ENCODE measurements at regions not wholly inside any gene's neighbourhood (a gene's known extent, or its start where the extent isn't known, plus 50 kb on each side); places are given as distances from the start of the nearest gene placed in this dataset.

- no peak overlapping the region for H3K4me3 ChIP-seq (replicated peaks; ENCODE audit: insufficient read depth, low read length)
- TF ChIP-seq REST (IDR thresholded peaks at IDR 0.05; ENCODE audit: insufficient replicate concordance, low read depth) (no peak), CTCF (IDR thresholded peaks at IDR 0.05; ENCODE audit: insufficient read depth, low read length) (no peak), SPI1 (IDR thresholded peaks at IDR 0.05; ENCODE audit: borderline replicate concordance, low read depth) (no peak), GABPA (IDR thresholded peaks at IDR 0.05; ENCODE audit: low read depth) (no peak), POLR2AphosphoS5 (IDR thresholded peaks at IDR 0.05; ENCODE audit: low read depth) (no peak)
- no peak overlapping the region for H3K27ac ChIP-seq (replicated peaks)
- no peak for DNase-seq (ENCODE audit: low read depth in 1 of 2, low spot score in 1 of 2)
- H3K27me3 ChIP-seq (ENCODE audit: insufficient read depth, poor library complexity, severe bottlenecking), result peaks cover 4% of the 10 kb centered on the region
These were observed 174.4 kb upstream of the MEX3C start for GRCh38 chr18:51371929-51372328.

- DNase-seq (ENCODE audit: low read depth in 1 of 2, low spot score in 1 of 2), result no peak
- Histone ChIP-seq H3K4me3 (replicated peaks; ENCODE audit: insufficient read depth, low read length) (no peak overlapping the region), H3K27me3 (ENCODE audit: insufficient read depth, poor library complexity, severe bottlenecking) (peaks cover 2% of the 10 kb centered on the region), H3K27ac (replicated peaks) (no peak overlapping the region)
- TF ChIP-seq GABPA (IDR thresholded peaks at IDR 0.05; ENCODE audit: low read depth) (no peak), REST (IDR thresholded peaks at IDR 0.05; ENCODE audit: insufficient replicate concordance, low read depth) (no peak), SPI1 (IDR thresholded peaks at IDR 0.05; ENCODE audit: borderline replicate concordance, low read depth) (no peak), POLR2AphosphoS5 (IDR thresholded peaks at IDR 0.05; ENCODE audit: low read depth) (no peak), CTCF (IDR thresholded peaks at IDR 0.05; ENCODE audit: insufficient read depth, low read length) (no peak)
These were observed 184.6 kb upstream of the MEX3C start for GRCh38 chr18:51382081-51382480.

GRCh38 chr18:51383116-51383515, 185.6 kb upstream of the MEX3C start:
- no peak overlapping the region for H3K4me3 ChIP-seq (replicated peaks; ENCODE audit: insufficient read depth, low read length)
- H3K27ac ChIP-seq (replicated peaks), result no peak overlapping the region
- DNase-seq (ENCODE audit: low read depth in 1 of 2, low spot score in 1 of 2), result no peak
- peaks cover 2% of the 10 kb centered on the region for H3K27me3 ChIP-seq (ENCODE audit: insufficient read depth, poor library complexity, severe bottlenecking)
- no peak for TF ChIP-seq GABPA (IDR thresholded peaks at IDR 0.05; ENCODE audit: low read depth)
- TF ChIP-seq REST (IDR thresholded peaks at IDR 0.05; ENCODE audit: insufficient replicate concordance, low read depth), result no peak

GRCh38 chr18:51383711-51384110, 186.2 kb upstream of the MEX3C start:
- no peak for DNase-seq (ENCODE audit: low read depth in 1 of 2, low spot score in 1 of 2)
- Histone ChIP-seq H3K27ac (replicated peaks) (no peak overlapping the region), H3K4me3 (replicated peaks; ENCODE audit: insufficient read depth, low read length) (no peak overlapping the region), H3K27me3 (ENCODE audit: insufficient read depth, poor library complexity, severe bottlenecking) (peaks cover 2% of the 10 kb centered on the region)
- TF ChIP-seq GABPA (IDR thresholded peaks at IDR 0.05; ENCODE audit: low read depth) (no peak), SPI1 (IDR thresholded peaks at IDR 0.05; ENCODE audit: borderline replicate concordance, low read depth) (no peak), CTCF (IDR thresholded peaks at IDR 0.05; ENCODE audit: insufficient read depth, low read length) (no peak), REST (IDR thresholded peaks at IDR 0.05; ENCODE audit: insufficient replicate concordance, low read depth) (no peak), POLR2AphosphoS5 (IDR thresholded peaks at IDR 0.05; ENCODE audit: low read depth) (no peak)

All from HL-60 (cell line).